CD8-positive, alpha-beta memory T cell (primary cell): ENCODE measurements at regions not wholly inside any gene's neighbourhood (a gene's known extent, or its start where the extent isn't known, plus 50 kb on each side); places are given as distances from the start of the nearest gene placed in this dataset.
"Not testable (repeated sequence)": the region's sequence is repeated elsewhere in the genome, so short reads cannot be mapped to it uniquely, and the experiment has no call there.

ENCODE experiments used
- CTCF ChIA-PET: fragments of 350-600 bp; sonication (Branson Sonifier 250); formaldehyde crosslinking; loops from one replicate; lab custom pipeline; 2021; ENCODE audit warnings: antibody characterized with exemption; lab: Charles Lee
- POLR2A ChIA-PET: fragments of 350-600 bp; sonication (Branson Sonifier 250); formaldehyde crosslinking; loops from one replicate; lab custom pipeline; 2021; ENCODE audit warnings: antibody characterized with exemption; lab: Charles Lee
- DNase-seq, 5 donors: peaks; one replicate each; pipeline versions ENCODE4 v3.0.0 to v3.0.0-alpha.2; 2020 to 2022; ENCODE audit warnings: mixed read lengths in 1 of 5
- H3K27ac ChIP-seq: one replicate; pipeline ENCODE4 v1.7.0; 2013; ENCODE audit warnings: low read depth, mild to moderate bottlenecking, low read length, moderate library complexity
- H3K27me3 ChIP-seq: 2 replicates; pipeline ENCODE4 v1.7.0; 2013; ENCODE audit warnings: low read length, mild to moderate bottlenecking; ENCODE audit not compliant: insufficient read depth, poor library complexity, severe bottlenecking
- H3K36me3 ChIP-seq: 2 replicates; pipeline ENCODE4 v1.7.0; 2013; ENCODE audit warnings: mild to moderate bottlenecking, low read length, moderate library complexity; ENCODE audit not compliant: insufficient read depth
- H3K4me1 ChIP-seq: 2 replicates; pipeline ENCODE4 v1.7.0; 2013; ENCODE audit warnings: mild to moderate bottlenecking, low read length, moderate library complexity; ENCODE audit not compliant: insufficient read depth
- H3K4me3 ChIP-seq: 2 replicates; pipeline ENCODE4 v1.7.0; 2013; ENCODE audit warnings: mild to moderate bottlenecking, low read length
- H3K9me3 ChIP-seq: 2 replicates; pipeline ENCODE4 v1.7.0; 2013; ENCODE audit warnings: mild to moderate bottlenecking, low read length
- H3K27ac Mint-ChIP-seq, 8 donors: one replicate each; pipeline ENCODE4 v1.8.0; 2020 to 2021; ENCODE audit warnings: mixed read lengths in 8 of 8, mild to moderate bottlenecking in 6 of 8, inconsistent platforms in 3 of 8, moderate library complexity in 3 of 8
- H3K27me3 Mint-ChIP-seq, 2 donors: one replicate each; pipeline ENCODE4 v1.8.0; 2020 to 2021; ENCODE audit warnings: mixed read lengths in 2 of 2, mild to moderate bottlenecking in 1 of 2, moderate library complexity in 1 of 2
- H3K36me3 Mint-ChIP-seq, 3 donors: one replicate each; pipeline ENCODE4 v1.8.0; 2020 to 2021; ENCODE audit warnings: mixed read lengths in 3 of 3, inconsistent platforms in 1 of 3, mild to moderate bottlenecking in 1 of 3
- H3K4me1 Mint-ChIP-seq, 3 donors: one replicate each; pipeline ENCODE4 v1.8.0; 2020 to 2021; ENCODE audit warnings: mixed read lengths in 3 of 3, inconsistent platforms in 1 of 3, mild to moderate bottlenecking in 1 of 3
- H3K4me3 Mint-ChIP-seq, 7 donors: one replicate each; pipeline ENCODE4 v1.8.0; 2020 to 2021; ENCODE audit warnings: mixed read lengths in 7 of 7, mild to moderate bottlenecking in 6 of 7, moderate library complexity in 4 of 7, inconsistent platforms in 2 of 7
- H3K9me3 Mint-ChIP-seq, 5 donors: one replicate each; pipeline ENCODE4 v1.8.0; 2020 to 2022; ENCODE audit warnings: mixed read lengths in 5 of 5, mild to moderate bottlenecking in 3 of 5, moderate library complexity in 2 of 5, inconsistent platforms in 1 of 5

GRCh38 chr3:94377863-94378262 is 315.0 kb downstream of the NSUN3 start:
- not testable (repeated sequence) for H3K36me3 ChIP-seq, H3K4me3 ChIP-seq

GRCh38 chr3:94378322-94378721 is 315.5 kb downstream of the NSUN3 start:
- Mint-ChIP-seq H3K4me1 (no peaks in the 10 kb centered on the region), H3K9me3 (peaks cover 0 to 5% (median 2%) of the 10 kb centered on the region in 5 donors), H3K27ac (no peak overlapping the region), H3K36me3 (no peaks in the 10 kb centered on the region), H3K27me3 (peaks cover 0 to 2% of the 10 kb centered on the region in 2 donors), H3K4me3 (no peak overlapping the region)
- no peak for DNase-seq
- H3K27me3 ChIP-seq: no peaks in the 10 kb centered on the region
- no peak overlapping the region for H3K27ac ChIP-seq
- H3K36me3 ChIP-seq: no peaks in the 10 kb centered on the region
- H3K9me3 ChIP-seq: no peaks in the 10 kb centered on the region
- ChIA-PET POLR2A (no interaction called here), CTCF (no interaction called here)
- no peak overlapping the region for H3K4me3 ChIP-seq
- H3K4me1 ChIP-seq: no peaks in the 10 kb centered on the region

More at GRCh38 chr3:94377863-94378262, 315.0 kb downstream of the NSUN3 start:
- H3K27ac Mint-ChIP-seq, H3K4me1 ChIP-seq, H3K9me3 Mint-ChIP-seq, H3K27ac ChIP-seq, H3K9me3 ChIP-seq, POLR2A ChIA-PET, DNase-seq, H3K27me3 Mint-ChIP-seq, CTCF ChIA-PET, H3K27me3 ChIP-seq, H3K36me3 Mint-ChIP-seq, H3K4me3 Mint-ChIP-seq, H3K4me1 Mint-ChIP-seq: not testable (repeated sequence)

DNA sequence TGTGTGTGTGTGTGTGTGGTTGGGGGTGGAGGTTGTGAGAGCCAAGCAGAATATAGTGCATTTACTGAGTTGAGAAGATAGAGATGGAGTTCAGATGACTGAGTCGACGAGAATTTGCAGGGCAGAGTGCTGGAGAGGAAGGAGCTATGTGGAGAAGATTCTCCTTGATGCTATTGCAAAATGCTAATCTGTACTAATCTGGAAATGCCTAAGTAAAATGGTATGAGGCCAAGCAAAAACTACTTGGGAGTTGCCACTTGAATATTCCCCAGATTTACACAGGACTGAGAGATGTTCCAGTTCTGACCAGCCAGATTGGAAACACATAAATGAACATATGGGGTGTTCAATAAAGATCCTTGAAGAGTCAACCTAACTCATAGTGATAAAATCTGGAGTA is 316.4 kb downstream of the NSUN3 start:
- Histone ChIP-seq H3K9me3 (no peaks in the 10 kb centered on the region), H3K27me3 (no peaks in the 10 kb centered on the region), H3K4me3 (no peak overlapping the region), H3K36me3 (no peaks in the 10 kb centered on the region), H3K4me1 (no peaks in the 10 kb centered on the region), H3K27ac (no peak overlapping the region)
- peaks cover 0 to 8% (median 2%) of the 10 kb centered on the region in 5 donors for H3K9me3 Mint-ChIP-seq
- H3K36me3 Mint-ChIP-seq: no peaks in the 10 kb centered on the region
- DNase-seq: no peak
- H3K4me3 Mint-ChIP-seq: no peak overlapping the region
- H3K27ac Mint-ChIP-seq: no peak overlapping the region
- H3K27me3 Mint-ChIP-seq: peaks cover 0 to 2% of the 10 kb centered on the region in 2 donors
- no peaks in the 10 kb centered on the region for H3K4me1 Mint-ChIP-seq
- POLR2A ChIA-PET: no interaction called here
- CTCF ChIA-PET: no interaction called here

- H3K27ac ChIP-seq: no peak overlapping the region
- peaks cover 0 to 3% (median 2%) of the 10 kb centered on the region in 5 donors for H3K9me3 Mint-ChIP-seq
- H3K36me3 ChIP-seq: no peaks in the 10 kb centered on the region
- no peak for DNase-seq
- H3K27me3 Mint-ChIP-seq: no peaks in the 10 kb centered on the region
- H3K27me3 ChIP-seq: no peaks in the 10 kb centered on the region
- no peaks in the 10 kb centered on the region for H3K4me1 ChIP-seq
- H3K4me3 Mint-ChIP-seq: no peak overlapping the region
- ChIA-PET POLR2A (no interaction called here), CTCF (no interaction called here)
- H3K27ac Mint-ChIP-seq: no peak overlapping the region
- H3K9me3 ChIP-seq: no peaks in the 10 kb centered on the region
- no peak overlapping the region for H3K4me3 ChIP-seq
- H3K36me3 Mint-ChIP-seq: no peaks in the 10 kb centered on the region
- H3K4me1 Mint-ChIP-seq: no peaks in the 10 kb centered on the region
Measured at GRCh38 chr3:94394885-94395284, 332.0 kb downstream of the NSUN3 start.

DNA sequence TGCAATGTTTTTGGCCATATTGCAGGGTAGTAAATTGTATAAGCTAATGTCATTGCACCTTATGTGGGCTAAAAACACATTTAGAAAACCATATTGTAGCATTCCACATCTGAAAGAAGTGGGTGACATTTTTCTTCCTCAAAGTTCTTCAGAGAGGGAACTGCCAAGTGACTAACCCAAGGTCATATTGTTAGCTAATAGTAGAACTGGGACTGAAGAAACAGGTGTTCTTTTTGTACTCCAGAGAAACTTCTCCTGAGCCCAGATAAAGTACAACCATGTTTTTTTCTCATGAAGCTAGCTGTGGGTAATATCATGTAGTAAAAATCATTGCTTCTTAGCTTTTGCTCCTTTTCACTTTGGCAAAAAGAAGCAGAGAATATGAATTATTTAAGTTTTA is 333.0 kb downstream of the NSUN3 start:
- no peak for DNase-seq
- Histone ChIP-seq H3K9me3 (no peaks in the 10 kb centered on the region), H3K4me1 (no peaks in the 10 kb centered on the region), H3K4me3 (no peak overlapping the region), H3K27ac (no peak overlapping the region), H3K27me3 (no peaks in the 10 kb centered on the region), H3K36me3 (no peaks in the 10 kb centered on the region)
- H3K9me3 Mint-ChIP-seq: peaks cover 0 to 3% (median 2%) of the 10 kb centered on the region in 5 donors
- H3K27me3 Mint-ChIP-seq: no peaks in the 10 kb centered on the region
- no peaks in the 10 kb centered on the region for H3K36me3 Mint-ChIP-seq
- H3K27ac Mint-ChIP-seq: no peak overlapping the region
- POLR2A ChIA-PET: no interaction called here
- H3K4me3 Mint-ChIP-seq: no peak overlapping the region
- H3K4me1 Mint-ChIP-seq: no peaks in the 10 kb centered on the region
- CTCF ChIA-PET: no interaction called here

DNA sequence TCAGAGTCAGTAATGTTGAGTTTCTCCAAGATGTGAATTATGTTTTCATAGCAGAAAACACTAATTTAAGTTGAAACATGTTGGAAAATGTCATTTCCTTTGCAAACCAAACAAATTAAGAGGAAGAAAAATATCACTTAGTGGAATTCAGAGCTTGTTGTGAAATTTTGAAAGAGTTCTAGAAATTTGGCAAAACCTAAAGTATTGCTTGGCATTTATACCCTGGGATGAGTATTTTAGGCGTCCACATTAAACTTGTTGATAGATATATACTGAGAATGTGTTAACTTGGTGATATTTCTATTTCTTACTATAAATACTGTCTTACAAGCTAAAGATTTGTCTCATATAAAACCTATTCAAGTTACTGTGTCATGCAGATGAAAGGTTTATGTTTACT is 335.2 kb downstream of the NSUN3 start:
- no peaks in the 10 kb centered on the region for H3K27me3 ChIP-seq
- Mint-ChIP-seq H3K9me3 (peaks cover 0 to 3% (median 2%) of the 10 kb centered on the region in 5 donors), H3K27ac (no peak overlapping the region), H3K27me3 (no peaks in the 10 kb centered on the region), H3K36me3 (no peaks in the 10 kb centered on the region), H3K4me3 (no peak overlapping the region), H3K4me1 (no peaks in the 10 kb centered on the region)
- no peak for DNase-seq
- H3K4me1 ChIP-seq: no peaks in the 10 kb centered on the region
- H3K4me3 ChIP-seq: no peak overlapping the region
- ChIA-PET POLR2A (no interaction called here), CTCF (no interaction called here)
- no peaks in the 10 kb centered on the region for H3K36me3 ChIP-seq
- no peaks in the 10 kb centered on the region for H3K9me3 ChIP-seq
- no peak overlapping the region for H3K27ac ChIP-seq

GRCh38 chr3:94401466-94401865 is 338.6 kb downstream of the NSUN3 start:
- Mint-ChIP-seq H3K4me3 (no peak overlapping the region), H3K9me3 (peaks cover 0 to 8% (median 3%) of the 10 kb centered on the region in 5 donors), H3K36me3 (no peaks in the 10 kb centered on the region), H3K27me3 (no peaks in the 10 kb centered on the region), H3K4me1 (no peaks in the 10 kb centered on the region), H3K27ac (no peak overlapping the region)
- Histone ChIP-seq H3K4me1 (no peaks in the 10 kb centered on the region), H3K27me3 (no peaks in the 10 kb centered on the region), H3K4me3 (no peak overlapping the region), H3K27ac (no peak overlapping the region), H3K36me3 (no peaks in the 10 kb centered on the region), H3K9me3 (no peaks in the 10 kb centered on the region)
- ChIA-PET POLR2A (no interaction called here), CTCF (no interaction called here)
- no peak for DNase-seq

GRCh38 chr3:94402126-94402525 is 339.3 kb downstream of the NSUN3 start:
- peaks cover 0 to 10% (median under 1%) of the 10 kb centered on the region in 5 donors for H3K9me3 Mint-ChIP-seq
- no peak overlapping the region for H3K4me3 Mint-ChIP-seq
- Histone ChIP-seq H3K9me3 (no peaks in the 10 kb centered on the region), H3K4me1 (no peaks in the 10 kb centered on the region), H3K36me3 (no peaks in the 10 kb centered on the region), H3K27ac (no peak overlapping the region), H3K27me3 (no peaks in the 10 kb centered on the region), H3K4me3 (no peak overlapping the region)
- no peak for DNase-seq
- H3K36me3 Mint-ChIP-seq: no peaks in the 10 kb centered on the region
- H3K4me1 Mint-ChIP-seq: no peaks in the 10 kb centered on the region
- POLR2A ChIA-PET: no interaction called here
- no peak overlapping the region for H3K27ac Mint-ChIP-seq
- CTCF ChIA-PET: no interaction called here
- H3K27me3 Mint-ChIP-seq: no peaks in the 10 kb centered on the region
